Caco-2 (cell line): ENCODE measurements at regions not wholly inside any gene's neighbourhood (a gene's known extent, or its start where the extent isn't known, plus 50 kb on each side); places are given as distances from the start of the nearest gene placed in this dataset.
"Not testable (repeated sequence)": the region's sequence is repeated elsewhere in the genome, so short reads cannot be mapped to it uniquely, and the experiment has no call there.

Experiments
- BruUV-seq: library from RNA; stranded (reverse); fragments of 400-500 nt; replicated peaks from 2 replicates; lab custom pipeline; 2021; lab: Mats Ljungman, UMichigan
- CTCF ChIA-PET: fragments of 300-600 bp; sonication (Branson Sonifier 250); formaldehyde crosslinking; loops from one replicate; lab custom pipeline; 2022; ENCODE audit warnings: antibody characterized with exemption; lab: Charles Lee
- POLR2A ChIA-PET: fragments of 300-600 bp; sonication (Branson Sonifier 250); formaldehyde crosslinking; loops from one replicate; lab custom pipeline; 2022; ENCODE audit warnings: antibody characterized with exemption; lab: Charles Lee
- DNase-seq, 2 experiments: peaks; one replicate each; pipeline versions ENCODE4 v3.0.0 to v3.0.0-alpha.2; 2020 to 2022
- H3K27me3 ChIP-seq: replicated peaks from 2 replicates; pipeline ENCODE4 v1.6.0; 2011; ENCODE audit warnings: low read length; ENCODE audit not compliant: control insufficient read depth, insufficient read depth
- H3K36me3 ChIP-seq: 2 replicates; pipeline ENCODE4 v1.5.1; 2011; ENCODE audit warnings: low read length; ENCODE audit not compliant: control insufficient read depth, insufficient read depth
- H3K4me1 ChIP-seq: fragments of 250-450 bp; sonication (Bioruptor Pico); 2 replicates; pipeline ENCODE4 v1.5.1; 2020; ENCODE audit warnings: mild to moderate bottlenecking
- H3K4me3 ChIP-seq: 2 replicates; pipeline ENCODE4 v1.5.1; 2011; ENCODE audit warnings: low read depth, mild to moderate bottlenecking, control low read depth, low read length
- H3K9me3 ChIP-seq: fragments of 250-450 bp; sonication (Bioruptor Pico); 2 replicates; pipeline ENCODE4 v1.5.1; 2020; ENCODE audit warnings: mild to moderate bottlenecking, moderate library complexity
- H3K27ac Mint-ChIP-seq: one replicate; pipeline ENCODE4 v1.8.0; 2022; ENCODE audit warnings: mixed read lengths; ENCODE audit not compliant: unreplicated experiment
- H3K27me3 Mint-ChIP-seq: one replicate; pipeline ENCODE4 v1.8.0; 2022; ENCODE audit warnings: mixed read lengths; ENCODE audit not compliant: insufficient read depth, unreplicated experiment
- H3K36me3 Mint-ChIP-seq: one replicate; pipeline ENCODE4 v1.8.0; 2022; ENCODE audit warnings: mild to moderate bottlenecking, mixed read lengths; ENCODE audit not compliant: insufficient read depth, unreplicated experiment
- H3K4me1 Mint-ChIP-seq: one replicate; pipeline ENCODE4 v1.8.0; 2022; ENCODE audit warnings: low read depth, mixed read lengths; ENCODE audit not compliant: unreplicated experiment
- H3K4me3 Mint-ChIP-seq: one replicate; pipeline ENCODE4 v1.8.0; 2022; ENCODE audit warnings: mild to moderate bottlenecking, moderate library complexity, mixed read lengths; ENCODE audit not compliant: unreplicated experiment
- H3K9me3 Mint-ChIP-seq: one replicate; pipeline ENCODE4 v1.8.0; 2022; ENCODE audit warnings: mixed read lengths; ENCODE audit not compliant: unreplicated experiment
- CTCF ChIP-seq, 2 experiments: fragments of 200-600 bp in 1 of 2; IDR thresholded peaks; 1 replicate in 1 of 2; 2 replicates in 1 of 2; pipeline versions ENCODE4 v1.5.1 to v1.8.0; 2011 to 2022; ENCODE audit warnings: antibody characterized with exemption in 1 of 2, control low read depth in 1 of 2, inconsistent platforms in 1 of 2, low read depth in 1 of 2, low read length in 1 of 2, mild to moderate bottlenecking in 1 of 2, moderate library complexity in 1 of 2; ENCODE audit not compliant: insufficient read depth in 1 of 2, severe bottlenecking in 1 of 2, unreplicated experiment in 1 of 2
- intact Hi-C: fragments of 100-400 bp; cut with micrococcal nuclease; formaldehyde crosslinking; loops from one replicate; pipeline ENCODE4 v1.10.0; 2022; ENCODE audit not compliant: unreplicated experiment

- ChIA-PET CTCF (no interaction called here), POLR2A (no interaction called here)
- BruUV-seq, result no TSS peak
- TF ChIP-seq CTCF (IDR thresholded peaks at IDR 0.05; ENCODE audit: insufficient read depth in 1 of 2, low read depth in 1 of 2, low read length in 1 of 2, severe bottlenecking in 1 of 2, unreplicated experiment in 1 of 2), result no peak
- H3K4me3 Mint-ChIP-seq, result no peak overlapping the region
- peaks cover 10% of the 10 kb centered on the region for H3K27me3 Mint-ChIP-seq
- peaks cover 31% of the 10 kb centered on the region for H3K9me3 Mint-ChIP-seq
- H3K27me3 ChIP-seq, result no peaks in the 10 kb centered on the region
- no peaks in the 10 kb centered on the region for H3K4me1 ChIP-seq
- no peaks in the 10 kb centered on the region for H3K36me3 ChIP-seq
- H3K4me1 Mint-ChIP-seq, result no peaks in the 10 kb centered on the region
- H3K27ac Mint-ChIP-seq, result no peak overlapping the region
- peaks cover 8% of the 10 kb centered on the region; the same call in 1 of the 2 replicates for H3K9me3 ChIP-seq
- DNase-seq, result no peak
- intact Hi-C loops, result no loop called here
- H3K4me3 ChIP-seq, result no peak overlapping the region
- H3K36me3 Mint-ChIP-seq, result no peaks in the 10 kb centered on the region
Measured at GRCh38 chr10:91091780-91092179, 128.7 kb upstream of the PCGF5 start.

GRCh38 chr10:91096274-91096673 lies 124.2 kb upstream of the PCGF5 start:
- H3K4me3 ChIP-seq, result no peak overlapping the region
- no TSS peak for BruUV-seq
- CTCF ChIA-PET, result no interaction called here
- H3K27me3 ChIP-seq, result no peaks in the 10 kb centered on the region
- no peak overlapping the region for H3K27ac Mint-ChIP-seq
- no peaks in the 10 kb centered on the region for H3K36me3 Mint-ChIP-seq
- intact Hi-C loops, result no loop called here
- no peaks in the 10 kb centered on the region for H3K36me3 ChIP-seq
- POLR2A ChIA-PET, result no interaction called here
- peaks cover 48% of the 10 kb centered on the region for H3K9me3 Mint-ChIP-seq
- no peaks in the 10 kb centered on the region for H3K4me1 ChIP-seq
- H3K4me3 Mint-ChIP-seq, result no peak overlapping the region
- H3K9me3 ChIP-seq, result peaks cover 14% of the 10 kb centered on the region; the same call in 1 of the 2 replicates
- H3K4me1 Mint-ChIP-seq, result no peaks in the 10 kb centered on the region
- H3K27me3 Mint-ChIP-seq, result peaks cover 5% of the 10 kb centered on the region
- no peak for DNase-seq
- TF ChIP-seq CTCF (IDR thresholded peaks at IDR 0.05; ENCODE audit: insufficient read depth in 1 of 2, low read depth in 1 of 2, low read length in 1 of 2, severe bottlenecking in 1 of 2, unreplicated experiment in 1 of 2), result no peak

- ChIA-PET CTCF (no interaction called here), POLR2A (no interaction called here)
- Mint-ChIP-seq H3K9me3 (peaks cover 48% of the 10 kb centered on the region), H3K27me3 (peaks cover 5% of the 10 kb centered on the region), H3K27ac (no peak overlapping the region), H3K4me1 (no peaks in the 10 kb centered on the region), H3K36me3 (no peaks in the 10 kb centered on the region), H3K4me3 (no peak overlapping the region)
- Histone ChIP-seq H3K9me3 (peaks cover 14% of the 10 kb centered on the region; the same call in 1 of the 2 replicates), H3K4me3 (no peak overlapping the region), H3K27me3 (no peaks in the 10 kb centered on the region), H3K36me3 (no peaks in the 10 kb centered on the region), H3K4me1 (no peaks in the 10 kb centered on the region)
- intact Hi-C loops, result no loop called here
- no peak for TF ChIP-seq CTCF (IDR thresholded peaks at IDR 0.05; ENCODE audit: insufficient read depth in 1 of 2, low read depth in 1 of 2, low read length in 1 of 2, severe bottlenecking in 1 of 2, unreplicated experiment in 1 of 2)
- no peak for DNase-seq
- no TSS peak for BruUV-seq
Measured at GRCh38 chr10:91097313-91097712, 123.2 kb upstream of the PCGF5 start.

- H3K9me3 ChIP-seq, H3K4me1 Mint-ChIP-seq, DNase-seq, H3K4me1 ChIP-seq, H3K27me3 Mint-ChIP-seq, H3K36me3 ChIP-seq, BruUV-seq, H3K4me3 Mint-ChIP-seq, H3K36me3 Mint-ChIP-seq, H3K4me3 ChIP-seq, H3K27me3 ChIP-seq, intact Hi-C loops, POLR2A ChIA-PET, H3K27ac Mint-ChIP-seq, CTCF ChIA-PET: not testable (repeated sequence)
- peaks cover 48% of the 10 kb centered on the region for H3K9me3 Mint-ChIP-seq
Measured at GRCh38 chr10:91098021-91098420, 122.4 kb upstream of the PCGF5 start.
